ENCODE measurements at regions not wholly inside any gene's neighbourhood (a gene's known extent, or its start where the extent isn't known, plus 50 kb on each side); places are given as distances from the start of the nearest gene placed in this dataset.

DNA sequence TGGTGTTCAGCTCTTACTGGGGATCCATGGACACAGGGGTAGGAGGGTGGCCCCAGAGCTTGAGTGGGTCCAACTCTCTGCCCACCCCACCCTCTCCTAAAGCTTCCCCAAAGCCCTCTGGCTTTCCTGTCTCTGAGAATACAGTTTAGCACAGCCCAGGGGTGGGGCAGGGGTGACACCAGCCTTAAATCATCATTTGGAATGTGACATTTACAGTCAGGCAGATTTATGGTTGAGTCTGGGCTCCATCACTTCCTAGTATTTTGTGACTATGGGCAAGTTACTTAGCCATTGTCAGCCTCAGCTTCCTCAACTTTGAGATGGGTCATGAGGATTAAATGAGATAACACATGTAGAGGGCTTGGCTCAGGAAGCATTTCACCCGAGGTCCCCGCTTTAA is 193.1 kb upstream of the IRX6 start:
- no peak overlapping the region for H3K4me3 ChIP-seq (ENCODE audit: control extremely low read depth in 1 of 5, extremely low read depth in 1 of 5, insufficient read depth in 1 of 5, low read depth in 2 of 5, low read length in 4 of 5)
- peaks cover 0 to 15% (median 0%) of the 10 kb centered on the region in 3 donors for H3K9me3 ChIP-seq (ENCODE audit: control extremely low read depth in 1 of 3, control insufficient read depth in 2 of 3, insufficient read depth in 1 of 3, low read length in 2 of 3)
- no peaks in the 10 kb centered on the region for H3K79me2 ChIP-seq (ENCODE audit: control insufficient read depth, insufficient read depth, low read length)
- Mint-ChIP-seq H3K27ac (no peak overlapping the region), H3K27me3 (peaks cover 7% of the 10 kb centered on the region), H3K4me3 (no peak overlapping the region), H3K4me1 (peaks cover 14% of the 10 kb centered on the region), H3K9me3 (ENCODE audit: insufficient read depth) (no peaks in the 10 kb centered on the region)
- H3K4me2 ChIP-seq (replicated peaks; ENCODE audit: low read depth, low read length, poor library complexity, severe bottlenecking): no peak overlapping the region
- H3K9ac ChIP-seq (ENCODE audit: low read length): no peak overlapping the region
- H3K27me3 ChIP-seq (replicated peaks in 1 of 4; ENCODE audit: control extremely low read depth in 1 of 4, control insufficient read depth in 3 of 4, insufficient read depth in 4 of 4, low read length in 3 of 4): peaks cover 0 to 2% (median 0%) of the 10 kb centered on the region in 4 experiments
- no CpG with 5 or more reads among the region's 2 CpGs for WGBS (ENCODE audit: insufficient coverage)
- H2AFZ ChIP-seq (ENCODE audit: insufficient read depth, low read depth, low read length, poor library complexity, severe bottlenecking): no peak overlapping the region
- POLR2A ChIA-PET: no interaction called here
- peaks cover 0 to 7% of the 10 kb centered on the region in 2 donors for H3K4me1 ChIP-seq (ENCODE audit: control insufficient read depth in 2 of 2, insufficient read depth in 2 of 2, low read length in 2 of 2)
- ATAC-seq (ENCODE audit: low read depth) (no peak), DNase-seq (no peak)
- TF ChIP-seq, protein P1, sequence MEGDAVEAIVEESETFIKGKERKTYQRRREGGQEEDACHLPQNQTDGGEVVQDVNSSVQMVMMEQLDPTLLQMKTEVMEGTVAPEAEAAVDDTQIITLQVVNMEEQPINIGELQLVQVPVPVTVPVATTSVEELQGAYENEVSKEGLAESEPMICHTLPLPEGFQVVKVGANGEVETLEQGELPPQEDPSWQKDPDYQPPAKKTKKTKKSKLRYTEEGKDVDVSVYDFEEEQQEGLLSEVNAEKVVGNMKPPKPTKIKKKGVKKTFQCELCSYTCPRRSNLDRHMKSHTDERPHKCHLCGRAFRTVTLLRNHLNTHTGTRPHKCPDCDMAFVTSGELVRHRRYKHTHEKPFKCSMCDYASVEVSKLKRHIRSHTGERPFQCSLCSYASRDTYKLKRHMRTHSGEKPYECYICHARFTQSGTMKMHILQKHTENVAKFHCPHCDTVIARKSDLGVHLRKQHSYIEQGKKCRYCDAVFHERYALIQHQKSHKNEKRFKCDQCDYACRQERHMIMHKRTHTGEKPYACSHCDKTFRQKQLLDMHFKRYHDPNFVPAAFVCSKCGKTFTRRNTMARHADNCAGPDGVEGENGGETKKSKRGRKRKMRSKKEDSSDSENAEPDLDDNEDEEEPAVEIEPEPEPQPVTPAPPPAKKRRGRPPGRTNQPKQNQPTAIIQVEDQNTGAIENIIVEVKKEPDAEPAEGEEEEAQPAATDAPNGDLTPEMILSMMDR (IDR thresholded peaks at IDR 0.05): no peak
- no peak for TF ChIP-seq EZH2 (IDR thresholded peaks at IDR 0.05; ENCODE audit: borderline replicate concordance, insufficient read depth, low read depth, low read length, poor library complexity, severe bottlenecking)
- no peaks in the 10 kb centered on the region for H3K36me3 ChIP-seq (replicated peaks in 1 of 2; ENCODE audit: control extremely low read depth in 1 of 2, control insufficient read depth in 1 of 2, extremely low read depth in 1 of 2, insufficient read depth in 2 of 2, low read length in 1 of 2)
- H3K27ac ChIP-seq (ENCODE audit: low read length in 2 of 2): no peak overlapping the region
- CTCF ChIA-PET: no interaction called here
- intact Hi-C loops (cut with micrococcal nuclease): no loop called here
- no peaks in the 10 kb centered on the region for H4K20me1 ChIP-seq (ENCODE audit: control insufficient read depth, insufficient read depth, low read length, poor library complexity, severe bottlenecking)

DNA sequence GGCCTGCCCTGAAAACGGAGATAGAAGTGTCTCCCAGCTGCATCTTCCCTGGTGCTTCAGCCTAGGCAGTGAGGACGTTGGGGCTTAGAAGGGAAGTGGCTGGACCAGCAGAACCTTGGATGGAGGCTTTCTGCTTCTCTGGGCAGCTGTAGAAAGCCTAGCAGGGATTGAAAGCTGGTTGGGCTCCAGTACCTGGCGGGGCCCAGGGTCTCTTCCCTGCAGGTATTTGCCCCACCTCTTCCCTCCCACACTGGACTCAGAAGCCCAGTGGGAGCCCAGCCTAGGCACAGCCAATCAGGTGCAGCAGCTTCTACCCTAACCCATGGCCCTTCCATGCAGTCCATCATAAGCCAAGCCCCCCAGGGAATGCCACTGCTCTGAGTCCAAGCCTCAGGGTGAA is 190.3 kb upstream of the IRX6 start:
- H3K36me3 ChIP-seq (replicated peaks in 1 of 2; ENCODE audit: control extremely low read depth in 1 of 2, control insufficient read depth in 1 of 2, extremely low read depth in 1 of 2, insufficient read depth in 2 of 2, low read length in 1 of 2): no peaks in the 10 kb centered on the region
- H3K9me3 ChIP-seq (ENCODE audit: control extremely low read depth in 1 of 3, control insufficient read depth in 2 of 3, insufficient read depth in 1 of 3, low read length in 2 of 3): peaks cover 0 to 14% (median 0%) of the 10 kb centered on the region in 3 donors
- peaks cover 3% of the 10 kb centered on the region for H3K27me3 Mint-ChIP-seq
- H3K9ac ChIP-seq (ENCODE audit: low read length): no peak overlapping the region
- intact Hi-C loops (cut with micrococcal nuclease): no loop called here
- DNase-seq: no peak
- no peak overlapping the region for H3K4me3 ChIP-seq (ENCODE audit: control extremely low read depth in 1 of 5, extremely low read depth in 1 of 5, insufficient read depth in 1 of 5, low read depth in 2 of 5, low read length in 4 of 5)
- H2AFZ ChIP-seq (ENCODE audit: insufficient read depth, low read depth, low read length, poor library complexity, severe bottlenecking): no peak overlapping the region
- 54% methylated on average over 3 of the region's 3 CpGs for whole genome bisulfite sequencing (ENCODE audit: insufficient coverage)
- no peaks in the 10 kb centered on the region for H3K79me2 ChIP-seq (ENCODE audit: control insufficient read depth, insufficient read depth, low read length)
- no peaks in the 10 kb centered on the region for H3K9me3 Mint-ChIP-seq (ENCODE audit: insufficient read depth)
- H3K27ac Mint-ChIP-seq: no peak overlapping the region
- H3K27me3 ChIP-seq (replicated peaks in 1 of 4; ENCODE audit: control extremely low read depth in 1 of 4, control insufficient read depth in 3 of 4, insufficient read depth in 4 of 4, low read length in 3 of 4): peaks cover 0 to 2% (median 0%) of the 10 kb centered on the region in 4 experiments
- CTCF ChIA-PET: no interaction called here
- H4K20me1 ChIP-seq (ENCODE audit: control insufficient read depth, insufficient read depth, low read length, poor library complexity, severe bottlenecking): no peaks in the 10 kb centered on the region
- TF ChIP-seq EZH2 (IDR thresholded peaks at IDR 0.05; ENCODE audit: borderline replicate concordance, insufficient read depth, low read depth, low read length, poor library complexity, severe bottlenecking): no peak
- TF ChIP-seq, protein P1 (IDR thresholded peaks at IDR 0.05): no peak
- H3K4me1 ChIP-seq (ENCODE audit: control insufficient read depth in 2 of 2, insufficient read depth in 2 of 2, low read length in 2 of 2): no peaks in the 10 kb centered on the region
- H3K27ac ChIP-seq (ENCODE audit: low read length in 2 of 2): no peak overlapping the region
- POLR2A ChIA-PET: no interaction called here
- H3K4me2 ChIP-seq (replicated peaks; ENCODE audit: low read depth, low read length, poor library complexity, severe bottlenecking): no peak overlapping the region
- no peak overlapping the region for H3K4me3 Mint-ChIP-seq
- H3K4me1 Mint-ChIP-seq: no peaks in the 10 kb centered on the region
- ATAC-seq (ENCODE audit: low read depth): no peak
